ENCODE measurements at regions not wholly inside any gene's neighbourhood (a gene's known extent, or its start where the extent isn't known, plus 50 kb on each side); places are given as distances from the start of the nearest gene placed in this dataset.

GRCh38 chr5:174288439-174288838 lies 242.9 kb downstream of the NSG2 start:
- no peak for TF ChIP-seq SPI1 (IDR thresholded peaks at IDR 0.05; ENCODE audit: borderline replicate concordance, low read depth)
- TF ChIP-seq GABPA (IDR thresholded peaks at IDR 0.05; ENCODE audit: low read depth) = no peak
- no peak for TF ChIP-seq POLR2AphosphoS5 (IDR thresholded peaks at IDR 0.05; ENCODE audit: low read depth)
- no peak for TF ChIP-seq CTCF (IDR thresholded peaks at IDR 0.05; ENCODE audit: insufficient read depth, low read length)
- TF ChIP-seq REST (IDR thresholded peaks at IDR 0.05; ENCODE audit: insufficient replicate concordance, low read depth) = no peak
- H3K27me3 ChIP-seq (ENCODE audit: insufficient read depth, poor library complexity, severe bottlenecking) = peaks cover 7% of the 10 kb centered on the region
- no peak for DNase-seq (ENCODE audit: low read depth in 1 of 2, low spot score in 1 of 2)
- H3K4me3 ChIP-seq (replicated peaks; ENCODE audit: insufficient read depth, low read length) = no peak overlapping the region
- H3K27ac ChIP-seq (replicated peaks) = no peak overlapping the region

GRCh38 chr5:174291162-174291561 lies 245.7 kb downstream of the NSG2 start:
- no peak overlapping the region for H3K4me3 ChIP-seq (replicated peaks; ENCODE audit: insufficient read depth, low read length)
- TF ChIP-seq POLR2AphosphoS5 (IDR thresholded peaks at IDR 0.05; ENCODE audit: low read depth) (no peak), SPI1 (IDR thresholded peaks at IDR 0.05; ENCODE audit: borderline replicate concordance, low read depth) (no peak), GABPA (IDR thresholded peaks at IDR 0.05; ENCODE audit: low read depth) (no peak), REST (IDR thresholded peaks at IDR 0.05; ENCODE audit: insufficient replicate concordance, low read depth) (no peak), CTCF (IDR thresholded peaks at IDR 0.05; ENCODE audit: insufficient read depth, low read length) (no peak)
- no peak overlapping the region for H3K27ac ChIP-seq (replicated peaks)
- peaks cover 4% of the 10 kb centered on the region for H3K27me3 ChIP-seq (ENCODE audit: insufficient read depth, poor library complexity, severe bottlenecking)
- DNase-seq (ENCODE audit: low read depth in 1 of 2, low spot score in 1 of 2) = no peak

GRCh38 chr5:174292348-174292747 lies 246.8 kb downstream of the NSG2 start:
- peak; percentile 82 for TF ChIP-seq GABPA (IDR thresholded peaks at IDR 0.05; ENCODE audit: low read depth)
- no peak for TF ChIP-seq REST (IDR thresholded peaks at IDR 0.05; ENCODE audit: insufficient replicate concordance, low read depth)
- Histone ChIP-seq H3K27me3 (ENCODE audit: insufficient read depth, poor library complexity, severe bottlenecking) (no peaks in the 10 kb centered on the region), H3K27ac (replicated peaks) (no peak overlapping the region), H3K4me3 (replicated peaks; ENCODE audit: insufficient read depth, low read length) (no peak overlapping the region)
- peak in 1 of 2 experiments; percentile 6 for DNase-seq (ENCODE audit: low read depth in 1 of 2, low spot score in 1 of 2)

GRCh38 chr5:174293006-174293405 lies 247.5 kb downstream of the NSG2 start:
- DNase-seq (ENCODE audit: low read depth in 1 of 2, low spot score in 1 of 2) = no peak
- no peak overlapping the region for H3K27ac ChIP-seq (replicated peaks)
- no peaks in the 10 kb centered on the region for H3K27me3 ChIP-seq (ENCODE audit: insufficient read depth, poor library complexity, severe bottlenecking)
- no peak overlapping the region for H3K4me3 ChIP-seq (replicated peaks; ENCODE audit: insufficient read depth, low read length)
- TF ChIP-seq REST (IDR thresholded peaks at IDR 0.05; ENCODE audit: insufficient replicate concordance, low read depth) (no peak), CTCF (IDR thresholded peaks at IDR 0.05; ENCODE audit: insufficient read depth, low read length) (no peak), SPI1 (IDR thresholded peaks at IDR 0.05; ENCODE audit: borderline replicate concordance, low read depth) (no peak), POLR2AphosphoS5 (IDR thresholded peaks at IDR 0.05; ENCODE audit: low read depth) (no peak)
